PC-3 (cell line): ENCODE measurements at regions not wholly inside any gene's neighbourhood (a gene's known extent, or its start where the extent isn't known, plus 50 kb on each side); places are given as distances from the start of the nearest gene placed in this dataset.

ENCODE experiments used
- ATAC-seq: fragments of 200-7000 bp; cut with Tn5 transposase; 2 replicates; pipeline ENCODE4 v1.9.1; 2020; ENCODE audit warnings: mild to moderate bottlenecking, moderate library complexity
- BruUV-seq: library from RNA; stranded (reverse); fragments of 400-500 nt; replicated peaks from 2 replicates; lab custom pipeline; 2021; lab: Mats Ljungman, UMichigan
- CTCF ChIA-PET: fragments of 300-600 bp; sonication (Branson Sonifier 250); formaldehyde crosslinking; loops from one replicate; lab custom pipeline; 2022; ENCODE audit warnings: antibody characterized with exemption; lab: Charles Lee
- POLR2A ChIA-PET: fragments of 300-600 bp; sonication (Branson Sonifier 250); formaldehyde crosslinking; loops from one replicate; lab custom pipeline; 2022; ENCODE audit warnings: antibody characterized with exemption; ENCODE audit not compliant: unreplicated experiment; lab: Charles Lee
- DNase-seq: peaks from one replicate; pipeline ENCODE4 v3.0.0-alpha.2; 2015
- H2AFZ ChIP-seq: fragments of 300-600 bp; sonication (generic); 2 replicates; pipeline ENCODE4 v1.6.0; 2016; ENCODE audit warnings: antibody characterized with exemption, low read length
- H3F3A ChIP-seq: fragments of 300-600 bp; sonication (generic); one replicate; pipeline ENCODE4 v1.6.0; 2017; ENCODE audit warnings: antibody characterized with exemption, low read length, control low read depth, mild to moderate bottlenecking; ENCODE audit not compliant: unreplicated experiment
- H3K27ac ChIP-seq: fragments of 300-600 bp; sonication (generic); 2 replicates; pipeline ENCODE4 v1.5.1; 2016; ENCODE audit warnings: mild to moderate bottlenecking, low read length
- H3K27me3 ChIP-seq: fragments of 300-600 bp; sonication (generic); 2 replicates; pipeline ENCODE4 v1.6.1; 2016; ENCODE audit warnings: low read length, mixed read lengths
- H3K36me3 ChIP-seq: fragments of 300-600 bp; sonication (generic); 2 replicates; pipeline ENCODE4 v1.6.1; 2016; ENCODE audit warnings: low read depth, mixed run types, low read length, mixed read lengths
- H3K4me1 ChIP-seq: fragments of 300-600 bp; sonication (generic); 2 replicates; pipeline ENCODE4 v1.5.1; 2016; ENCODE audit warnings: low read length; ENCODE audit not compliant: insufficient read depth
- H3K4me2 ChIP-seq: fragments of 300-600 bp; sonication (generic); 2 replicates; pipeline ENCODE4 v1.6.0; 2016; ENCODE audit warnings: low read length
- H3K4me3 ChIP-seq: fragments of 300-600 bp; sonication (generic); 2 replicates; pipeline ENCODE4 v1.5.1; 2016; ENCODE audit warnings: mild to moderate bottlenecking, low read length, mixed read lengths
- H3K79me2 ChIP-seq: fragments of 300-600 bp; sonication (generic); 2 replicates; pipeline ENCODE4 v1.6.1; 2017; ENCODE audit warnings: low read length, mixed read lengths
- H3K9ac ChIP-seq: fragments of 300-600 bp; sonication (generic); 2 replicates; pipeline ENCODE4 v1.6.0; 2016; ENCODE audit warnings: mild to moderate bottlenecking, low read length
- H3K9me2 ChIP-seq: fragments of 300-600 bp; sonication (generic); replicated peaks from 2 replicates; pipeline ENCODE4 v1.6.1; 2016; ENCODE audit warnings: mixed run types, low read length, mixed read lengths
- H3K9me3 ChIP-seq: fragments of 300-600 bp; sonication (generic); 2 replicates; pipeline ENCODE4 v1.6.1; 2016; ENCODE audit warnings: low read length, mixed read lengths
- H4K20me1 ChIP-seq: fragments of 300-600 bp; sonication (generic); 2 replicates; pipeline ENCODE4 v1.6.1; 2016; ENCODE audit warnings: low read length, mixed read lengths
- CTCF ChIP-seq: fragments of 300-600 bp; sonication (generic); conservative IDR thresholded peaks from 2 replicates; pipeline ENCODE4 v1.5.1; 2017; ENCODE audit warnings: antibody characterized with exemption, low read depth, mild to moderate bottlenecking, low read length
- EZH2 ChIP-seq: fragments of 300-600 bp; sonication (generic); IDR thresholded peaks from one replicate; pipeline ENCODE4 v1.6.1; 2017; ENCODE audit warnings: antibody characterized with exemption, mild to moderate bottlenecking, low read length; ENCODE audit not compliant: unreplicated experiment
- EZH2phosphoT487 ChIP-seq: fragments of 300-600 bp; sonication (generic); IDR thresholded peaks from 2 replicates; pipeline ENCODE4 v1.6.1; 2018; ENCODE audit warnings: mild to moderate bottlenecking, antibody characterized with exemption, low read length, borderline replicate concordance
- intact Hi-C: fragments of 100-400 bp; cut with micrococcal nuclease; formaldehyde crosslinking; loops from 2 replicates; pipeline ENCODE4 v1.9.0; 2023

GRCh38 chr5:29148581-29148980, 2044.9 kb upstream of the CDH6 start:
- H3K4me1 ChIP-seq, result no peaks in the 10 kb centered on the region
- CTCF ChIA-PET, result interaction anchor here (0.7 kb wide), 1 partner anchor 12 kb away, joined by 4 read pairs; no protein-coding TSS in a partner anchor
- intact Hi-C loops, result no loop called here
- BruUV-seq, result no TSS peak
- no peaks in the 10 kb centered on the region for H4K20me1 ChIP-seq
- H3K9ac ChIP-seq, result no peak overlapping the region
- no peak for TF ChIP-seq EZH2
- TF ChIP-seq CTCF, result no peak
- no peak for TF ChIP-seq EZH2phosphoT487
- no peak for ATAC-seq
- no peaks in the 10 kb centered on the region for H3K27me3 ChIP-seq
- no peaks in the 10 kb centered on the region for H3F3A ChIP-seq
- no peak overlapping the region for H3K4me3 ChIP-seq
- no peak for DNase-seq
- no peaks in the 10 kb centered on the region for H3K79me2 ChIP-seq
- no peak overlapping the region for H2AFZ ChIP-seq
- no peaks in the 10 kb centered on the region for H3K36me3 ChIP-seq
- H3K27ac ChIP-seq, result no peak overlapping the region
- no peaks in the 10 kb centered on the region for H3K9me2 ChIP-seq
- H3K9me3 ChIP-seq, result no peaks in the 10 kb centered on the region
- POLR2A ChIA-PET, result no interaction called here
- no peak overlapping the region for H3K4me2 ChIP-seq

DNA sequence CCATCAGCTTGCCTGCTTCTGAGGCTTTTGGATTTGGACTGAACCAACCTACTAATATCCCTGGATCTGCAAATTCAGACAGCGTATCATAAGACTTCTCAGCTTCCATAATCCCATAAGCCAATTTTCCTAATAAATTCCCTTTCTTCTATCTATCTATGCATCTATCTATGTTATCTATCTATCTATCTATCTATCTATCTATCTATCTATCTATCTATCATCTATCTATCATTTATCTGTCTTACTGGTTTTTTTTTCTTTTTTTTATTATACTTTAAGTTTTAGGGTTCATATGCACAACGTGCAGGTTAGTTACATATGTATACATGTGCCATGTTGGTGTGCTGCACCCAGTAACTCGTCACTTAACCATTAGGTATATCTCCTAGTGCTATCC, 2045.4 kb upstream of the CDH6 start:
- Histone ChIP-seq H3K4me3 (no peak overlapping the region), H3K4me1 (no peaks in the 10 kb centered on the region), H3K9me2 (no peaks in the 10 kb centered on the region), H3K27me3 (no peaks in the 10 kb centered on the region), H2AFZ (no peak overlapping the region), H3K27ac (no peak overlapping the region), H3K36me3 (no peaks in the 10 kb centered on the region), H3K9me3 (no peaks in the 10 kb centered on the region), H3K9ac (no peak overlapping the region), H3K4me2 (no peak overlapping the region), H3K79me2 (no peaks in the 10 kb centered on the region), H3F3A (no peaks in the 10 kb centered on the region), H4K20me1 (no peaks in the 10 kb centered on the region)
- TF ChIP-seq CTCF (no peak), EZH2 (no peak), EZH2phosphoT487 (no peak)
- no peak for DNase-seq
- ChIA-PET CTCF (interaction anchor here (0.7 kb wide), 1 partner anchor 13 kb away, joined by 4 read pairs; no protein-coding TSS in a partner anchor), POLR2A (no interaction called here)
- BruUV-seq, result no TSS peak
- intact Hi-C loops, result no loop called here
- no peak for ATAC-seq

- intact Hi-C loops, result no loop called here
- no TSS peak for BruUV-seq
- H3K27me3 ChIP-seq, result no peaks in the 10 kb centered on the region
- H2AFZ ChIP-seq, result no peak overlapping the region
- H3F3A ChIP-seq, result no peaks in the 10 kb centered on the region
- TF ChIP-seq EZH2 (no peak), EZH2phosphoT487 (no peak), CTCF (no peak)
- no peaks in the 10 kb centered on the region for H3K4me1 ChIP-seq
- no peak overlapping the region for H3K27ac ChIP-seq
- no peaks in the 10 kb centered on the region for H3K79me2 ChIP-seq
- CTCF ChIA-PET, result no interaction called here
- DNase-seq (no peak), ATAC-seq (no peak)
- no peak overlapping the region for H3K9ac ChIP-seq
- no peaks in the 10 kb centered on the region for H3K36me3 ChIP-seq
- no peak overlapping the region for H3K4me3 ChIP-seq
- POLR2A ChIA-PET, result no interaction called here
- no peaks in the 10 kb centered on the region for H3K9me2 ChIP-seq
- H4K20me1 ChIP-seq, result no peaks in the 10 kb centered on the region
- H3K9me3 ChIP-seq, result no peaks in the 10 kb centered on the region
- no peak overlapping the region for H3K4me2 ChIP-seq
Observed at GRCh38 chr5:29143266-29143665, 2050.2 kb upstream of the CDH6 start.
